Spleen (tissue), 7 donors: ENCODE measurements at regions not wholly inside any gene's neighbourhood (a gene's known extent, or its start where the extent isn't known, plus 50 kb on each side); places are given as distances from the start of the nearest gene placed in this dataset.

ENCODE experiments used
- CTCF ChIP-seq, 11 experiments: fragments of 200-600 bp in 7 of 11; fragments of 450-650 bp in 4 of 11; sonication (generic) in 4 of 11; IDR thresholded peaks in 8 of 11; conservative IDR thresholded peaks in 3 of 11; 1 replicate in 7 of 11; 2 replicates in 4 of 11; pipeline versions ENCODE4 v1.4.0 to v1.8.0; 2016 to 2021; ENCODE audit warnings: antibody characterized with exemption in 11 of 11, inconsistent platforms in 4 of 11, mild to moderate bottlenecking in 1 of 11
- POLR2A ChIP-seq, 3 donors: fragments of 450-650 bp; IDR thresholded peaks; one replicate each; pipeline ENCODE4 v1.5.1; 2017; ENCODE audit warnings: antibody characterized with exemption in 3 of 3, mild to moderate bottlenecking in 1 of 3
- POLR2AphosphoS5 ChIP-seq, 3 donors: sonication (generic); formaldehyde crosslinking; IDR thresholded peaks; one replicate each; pipeline ENCODE4 v1.5.1; 2017; ENCODE audit warnings: antibody characterized with exemption in 3 of 3
- donor health status: DM: no; HTN: no; CAD: no; lungs with moderate emphysema.
- donor health status: DM: no; HTN: no; CAD: no.
- donor health status: DM: no; HTN: no; CAD: no.

DNA sequence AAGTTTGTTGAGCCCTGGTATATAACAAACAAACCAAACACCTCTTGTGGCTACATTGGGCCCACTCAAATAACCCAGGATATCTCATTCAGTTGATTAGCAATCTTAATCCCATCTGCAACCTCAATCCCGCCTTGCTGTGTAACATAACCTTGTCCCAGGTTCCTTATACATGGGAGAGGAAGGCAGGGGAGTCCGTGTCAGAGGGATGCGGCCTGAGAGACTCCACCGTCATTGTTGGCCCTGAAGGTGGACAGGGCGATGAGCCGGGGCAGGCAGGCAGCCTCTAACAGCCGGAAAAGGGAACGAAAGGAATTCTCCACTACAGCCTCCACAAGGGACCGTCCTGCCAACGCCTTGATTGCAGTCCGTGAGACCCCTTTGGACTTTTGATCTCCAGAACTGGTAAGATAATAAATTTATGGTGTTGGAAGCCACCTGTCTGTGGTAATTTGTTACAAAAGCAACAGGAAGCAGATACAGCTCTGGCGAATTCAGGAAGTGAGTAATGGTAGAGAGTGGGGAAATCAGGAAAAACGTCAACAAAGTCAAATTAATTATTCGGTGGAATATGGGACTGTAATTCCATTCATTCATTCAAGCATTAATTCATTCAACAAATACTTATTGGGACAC, 124.5 kb upstream of the SALL4 start:
- TF ChIP-seq POLR2AphosphoS5 (IDR thresholded peaks at IDR 0.05), result no peak
- no peak for TF ChIP-seq CTCF (IDR thresholded peaks at IDR 0.05 in 8 of 11, conservative IDR thresholded peaks at IDR 0.05 in 3 of 11)
- no peak for TF ChIP-seq POLR2A (IDR thresholded peaks at IDR 0.05)
